K562 (cell line): ENCODE measurements at regions not wholly inside any gene's neighbourhood (a gene's known extent, or its start where the extent isn't known, plus 50 kb on each side); places are given as distances from the start of the nearest gene placed in this dataset.

Experiments
- CEBPB ChIP-seq: fragments of 450-650 bp; IDR thresholded peaks from 2 replicates; pipeline ENCODE4 v1.6.1; 2016; ENCODE audit warnings: missing genetic modification characterization, missing compliant biosample characterization
- CHD2 ChIP-seq: IDR thresholded peaks from 2 replicates; pipeline ENCODE4 v1.6.1; 2011; ENCODE audit warnings: low read depth, low read length
- CTCFL ChIP-seq: IDR thresholded peaks from 2 replicates; pipeline ENCODE4 v1.6.1; 2011; ENCODE audit warnings: borderline replicate concordance, low read depth, mild to moderate bottlenecking, moderate library complexity, low read length; ENCODE audit not compliant: insufficient read depth, poor library complexity, severe bottlenecking
- ESRRA ChIP-seq: fragments of 450-650 bp; IDR thresholded peaks from 2 replicates; pipeline ENCODE4 v1.6.1; 2014; ENCODE audit warnings: low read depth, mild to moderate bottlenecking, moderate library complexity, borderline replicate concordance
- EZH2 ChIP-seq: IDR thresholded peaks from 2 replicates; pipeline ENCODE4 v1.6.1; 2012; ENCODE audit warnings: low read depth, mild to moderate bottlenecking, inconsistent platforms, low read length, borderline replicate concordance
- HSF4 ChIP-seq: fragments of 250-450 bp; sonication (Bioruptor Pico); IDR thresholded peaks from 2 replicates; pipeline ENCODE4 v2.1.2; 2022; ENCODE audit warnings: mild to moderate bottlenecking, moderate library complexity, borderline replicate concordance
- POU5F1 ChIP-seq: fragments of 150-350 bp; IDR thresholded peaks from 2 replicates; pipeline ENCODE4 v1.6.1; 2014; ENCODE audit warnings: borderline replicate concordance, low read length, low read depth, mild to moderate bottlenecking; ENCODE audit not compliant: partially characterized antibody
- RBBP5 ChIP-seq: fragments of 200-600 bp; sonication (generic); IDR thresholded peaks from 2 replicates; pipeline ENCODE4 v1.6.1; 2012; ENCODE audit warnings: borderline replicate concordance, mild to moderate bottlenecking, low read length, control low read depth, inconsistent platforms; ENCODE audit not compliant: insufficient read depth, poor library complexity, severe bottlenecking
- SAFB2 ChIP-seq: fragments of 200-400 bp; formaldehyde crosslinking; IDR thresholded peaks from 2 replicates; pipeline ENCODE4 v1.6.1; 2018; ENCODE audit warnings: borderline replicate concordance, low read length, low read depth, moderate library complexity; ENCODE audit not compliant: severe bottlenecking
- SIRT6 ChIP-seq: IDR thresholded peaks from one replicate; pipeline ENCODE4 v1.6.1; 2012; ENCODE audit warnings: low read depth, mild to moderate bottlenecking, control low read depth, inconsistent platforms, low read length, moderate library complexity
- SRSF1 ChIP-seq: fragments of 200-400 bp; formaldehyde crosslinking; IDR thresholded peaks from 2 replicates; pipeline ENCODE4 v1.6.1; 2017; ENCODE audit warnings: mild to moderate bottlenecking, low read depth, low read length, moderate library complexity
- TCF3 ChIP-seq: sonication (generic); formaldehyde crosslinking; IDR thresholded peaks from 2 replicates; pipeline ENCODE4 v1.4.0; 2020; ENCODE audit warnings: mild to moderate bottlenecking, missing genetic modification reagents
- TEAD4 ChIP-seq, 2 experiments: sonication (generic) in 1 of 2; formaldehyde crosslinking in 1 of 2; IDR thresholded peaks; 2 replicates each; pipeline versions ENCODE4 v1.6.1 to v1.8.0; 2012 to 2022; ENCODE audit warnings: borderline replicate concordance in 1 of 2, inconsistent platforms in 1 of 2, low read length in 1 of 2, mild to moderate bottlenecking in 1 of 2, missing genetic modification reagents in 1 of 2
- THRA ChIP-seq: fragments of 450-650 bp; IDR thresholded peaks from 2 replicates; pipeline ENCODE4 v1.6.1; 2017; ENCODE audit warnings: mild to moderate bottlenecking, moderate library complexity
- ZBTB5 ChIP-seq: fragments of 450-650 bp; IDR thresholded peaks from 2 replicates; pipeline ENCODE4 v1.6.1; 2017; ENCODE audit warnings: antibody characterized with exemption
- ZBTB8A ChIP-seq: fragments of 450-650 bp; IDR thresholded peaks from 2 replicates; pipeline ENCODE4 v1.6.1; 2018; ENCODE audit warnings: mild to moderate bottlenecking, moderate library complexity; ENCODE audit not compliant: partially characterized antibody
- ZNF280A ChIP-seq: fragments of 450-650 bp; IDR thresholded peaks from 2 replicates; pipeline ENCODE4 v1.6.1; 2018; ENCODE audit warnings: mild to moderate bottlenecking, low read depth; ENCODE audit not compliant: partially characterized antibody
- ZNF316 ChIP-seq: fragments of 450-650 bp; IDR thresholded peaks from 2 replicates; pipeline ENCODE4 v1.6.1; 2016
- ZNF436 ChIP-seq: fragments of 250-450, 450-650 bp; sonication (Bioruptor Pico); formaldehyde crosslinking; IDR thresholded peaks from 2 replicates; pipeline ENCODE4 v1.7.0; 2020; ENCODE audit warnings: mild to moderate bottlenecking
- ZSCAN29 ChIP-seq: fragments of 450-650 bp; IDR thresholded peaks from 2 replicates; pipeline ENCODE4 v1.6.1; 2017

GRCh38 chr4:78720994-78721677 lies 55.0 kb upstream of the BMP2K start (continued):
- TF ChIP-seq ZBTB5 (no peak), SRSF1 (no peak), POU5F1 (no peak), EZH2 (no peak), HSF4 (CRISPR knock-in tag) (no peak), CEBPB (tag) (peak; percentile 27; the same call in 1 of the 2 replicates), SAFB2 (no peak), ZSCAN29 (0 out of 2 replicates have a peak, but pooled peaks have one; percentile 39), ZNF316 (no peak), ZNF436 (CRISPR knock-in tag) (no peak), CTCFL (no peak), THRA (no peak), CHD2 (no peak), ESRRA (peak; percentile 59; the same call in 1 of the 2 replicates), RBBP5 (no peak), TEAD4 (IDR thresholded peaks at IDR 0.05; ENCODE audit: low read length) (peak; percentile 77), TEAD4 (CRISPR knock-in tag; IDR thresholded peaks at IDR 0.05; ENCODE audit: borderline replicate concordance) (no peak), ZBTB8A (no peak), TCF3 (peak; percentile 89), ZNF280A (no peak), SIRT6 (no peak)
